IPS DF 4.7 (cell line): ENCODE measurements at regions not wholly inside any gene's neighbourhood (a gene's known extent, or its start where the extent isn't known, plus 50 kb on each side); places are given as distances from the start of the nearest gene placed in this dataset.
"Not testable (repeated sequence)": the region's sequence is repeated elsewhere in the genome, so short reads cannot be mapped to it uniquely, and the experiment has no call there.

Source experiments
- DNase-seq: peaks from one replicate; pipeline ENCODE4 v3.0.0-alpha.2; 2013; ENCODE audit warnings: low spot score; ENCODE audit errors: extremely low read depth

DNA sequence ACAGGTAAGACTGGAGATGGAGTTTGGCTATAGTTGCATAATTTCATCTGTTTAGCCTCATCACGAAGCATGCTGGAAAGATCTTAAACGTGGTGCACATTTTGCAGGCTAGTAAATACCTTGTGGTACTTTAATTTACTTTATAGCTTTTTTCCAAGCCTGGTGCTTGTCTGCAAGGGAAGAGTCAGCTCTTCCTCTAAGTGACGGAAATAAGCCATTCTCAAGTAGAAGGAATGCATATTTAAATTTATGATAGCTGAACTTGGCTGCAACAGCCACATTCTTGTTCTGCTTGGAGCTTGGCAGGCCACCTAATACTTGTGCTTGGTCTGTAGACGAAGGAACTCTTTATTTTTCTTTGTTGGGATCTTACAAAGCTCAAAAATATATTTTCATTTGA, 188.0 kb upstream of the PIK3R1 start:
- DNase-seq: no peak

DNA sequence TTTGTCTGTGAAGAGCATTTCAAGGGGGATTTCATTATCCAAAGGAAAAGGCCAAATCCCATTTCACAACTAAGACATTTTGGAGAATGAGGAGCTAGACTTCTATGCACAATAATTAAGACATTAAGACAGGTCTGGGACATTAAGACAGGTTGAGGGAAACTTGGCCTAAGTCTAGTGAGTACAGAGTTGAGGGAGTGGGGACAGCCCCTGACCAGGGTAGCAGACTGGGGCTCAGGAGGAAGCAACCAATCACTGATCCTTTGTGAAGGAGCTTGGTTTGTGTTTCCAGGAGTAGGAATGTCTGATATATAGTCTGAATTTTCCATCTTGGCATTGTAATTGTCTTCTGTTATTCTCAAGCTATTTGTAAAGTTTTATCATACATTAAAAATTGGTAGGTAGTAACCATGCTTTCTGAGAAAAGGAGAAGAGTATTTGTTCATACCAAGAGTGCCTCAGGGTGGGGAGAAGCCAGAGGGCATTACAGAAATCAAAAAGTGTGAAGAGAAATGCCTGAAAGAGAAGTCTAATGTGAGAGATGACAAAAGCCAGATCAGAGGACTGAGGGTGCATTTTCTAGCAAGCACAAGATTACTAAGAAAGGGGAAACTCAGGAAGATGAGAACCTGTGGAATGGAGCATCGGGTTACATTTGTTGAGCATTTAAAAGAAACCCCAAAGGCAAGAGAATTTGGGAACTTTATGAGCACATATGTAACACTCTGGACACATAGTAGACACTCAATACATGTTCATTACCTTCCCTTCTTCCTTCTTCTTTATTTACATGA, 189.3 kb upstream of the PIK3R1 start:
- DNase-seq: no peak

DNA sequence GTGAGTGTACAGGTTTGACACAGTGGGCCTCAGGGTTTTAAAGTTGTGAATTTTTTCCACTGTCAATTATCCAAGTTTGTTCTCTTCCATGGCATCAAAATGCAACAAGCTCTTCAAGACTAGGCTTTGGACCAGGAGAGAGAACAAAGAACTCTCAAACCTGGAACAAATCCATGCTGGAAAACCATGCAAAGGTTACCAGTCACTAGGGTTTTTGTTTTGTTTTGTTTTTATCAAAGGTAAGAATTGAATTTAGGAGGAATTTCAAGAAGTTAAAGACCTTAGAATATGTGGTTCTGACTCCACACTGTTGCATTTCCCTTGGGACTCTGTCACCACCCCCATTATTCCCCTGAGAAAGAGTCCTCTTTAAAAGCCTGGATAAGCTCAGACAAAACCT, 191.1 kb upstream of the PIK3R1 start:
- DNase-seq: no peak

DNA sequence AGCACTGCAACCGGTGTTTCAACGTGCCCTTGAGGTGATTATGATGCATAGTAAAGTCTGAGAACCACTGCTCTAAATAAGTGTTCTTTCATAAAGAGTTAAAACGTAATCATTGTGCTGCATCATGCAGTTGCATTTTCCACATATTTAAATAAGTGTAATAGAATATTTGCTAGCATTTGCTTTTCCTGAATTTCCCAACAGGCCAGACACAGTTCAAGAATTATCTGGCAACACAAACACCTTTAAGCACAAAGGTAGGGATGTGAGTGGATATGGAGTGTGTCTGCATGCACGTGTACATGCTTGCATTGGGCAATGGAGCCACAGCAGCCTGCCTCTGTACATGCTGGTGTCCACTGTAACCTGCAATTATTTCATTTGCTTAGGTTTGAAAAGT, 193.6 kb upstream of the PIK3R1 start:
- DNase-seq: no peak

DNA sequence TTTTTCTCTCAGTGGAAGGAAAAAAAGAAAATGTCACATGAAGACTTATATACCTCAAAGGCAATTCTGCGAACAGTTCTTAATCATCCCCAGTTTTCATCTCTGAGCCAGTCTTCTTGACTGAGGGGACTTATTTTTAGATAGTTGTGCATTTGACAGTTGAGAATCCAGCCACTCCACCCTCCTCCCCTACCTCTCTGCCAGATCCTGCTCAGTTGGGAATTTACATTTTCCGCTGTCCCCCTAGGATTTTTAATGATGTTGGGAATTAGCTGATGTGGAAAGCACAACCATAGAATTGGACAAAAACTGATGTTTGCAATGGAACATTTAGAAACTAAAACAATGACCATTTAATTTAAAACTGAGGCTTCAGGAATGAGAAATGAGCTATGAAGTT, 194.3 kb upstream of the PIK3R1 start:
- no peak for DNase-seq

DNA sequence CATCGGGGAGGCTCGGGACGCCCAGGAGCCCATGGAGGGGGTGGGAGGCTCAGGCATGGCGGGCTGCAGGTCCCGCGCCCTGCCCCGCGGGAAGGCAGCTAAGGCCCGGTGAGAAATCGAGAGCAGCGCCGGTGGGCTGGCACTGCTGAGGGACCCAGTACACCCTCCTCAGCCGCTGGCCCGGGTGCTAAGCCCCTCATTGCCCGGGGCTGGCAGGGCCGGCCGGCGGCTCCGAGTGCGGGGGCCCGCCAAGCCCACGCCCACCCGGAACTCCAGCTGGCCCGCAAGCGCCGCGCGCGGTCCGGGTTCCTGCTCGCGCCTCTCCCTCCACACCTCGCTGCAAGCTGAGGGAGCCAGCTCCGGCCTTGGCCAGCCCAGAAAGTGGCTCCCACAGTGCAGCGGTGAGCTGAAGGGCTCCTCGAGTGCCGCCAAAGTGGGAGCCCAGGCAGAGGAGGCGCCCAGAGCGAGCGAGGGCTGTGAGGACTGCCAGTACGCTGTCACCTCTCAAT, 195.0 kb upstream of the PIK3R1 start:
- DNase-seq: not testable (repeated sequence)

DNA sequence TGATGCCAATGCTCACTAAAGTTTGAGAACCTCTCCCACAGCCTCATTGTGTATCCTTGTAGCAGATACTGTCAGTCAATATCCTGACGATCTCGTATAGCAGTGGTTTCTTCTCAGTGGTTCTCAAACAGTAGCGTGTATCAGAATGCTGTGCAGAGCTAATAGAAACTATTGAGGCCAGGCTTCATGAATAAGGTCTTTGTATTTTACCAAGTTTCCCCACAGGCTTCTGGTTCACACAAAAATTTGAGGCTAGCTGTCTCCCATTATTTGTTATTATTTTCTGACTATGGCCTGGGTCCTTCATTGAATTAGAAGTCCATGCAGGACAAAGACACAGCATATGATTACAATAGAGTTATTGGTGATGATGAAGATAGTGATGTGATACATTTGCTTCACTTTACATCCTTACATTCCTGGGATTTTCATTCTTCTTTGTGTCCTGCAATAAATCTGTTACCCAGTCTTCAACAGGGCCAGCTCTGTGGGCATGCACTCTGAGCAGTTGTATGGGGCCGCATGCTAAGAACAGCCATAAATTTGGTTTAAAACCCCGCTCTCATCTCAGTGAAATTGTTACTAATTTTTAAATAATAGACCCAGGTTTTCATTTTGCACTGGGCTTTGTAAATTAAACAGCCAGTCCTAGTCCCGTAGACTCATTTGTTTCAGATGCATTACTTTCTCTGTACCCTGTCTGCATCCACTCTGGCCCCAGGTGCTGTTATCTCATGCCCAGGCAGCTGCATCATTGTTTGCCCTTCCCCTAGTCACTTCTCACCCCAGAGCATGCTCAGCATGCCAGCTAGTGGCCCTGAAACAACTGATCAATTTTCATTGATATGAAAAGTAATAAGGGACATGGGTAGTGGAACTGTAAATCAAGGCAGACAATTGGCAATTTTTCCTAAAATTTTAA, 199.9 kb upstream of the PIK3R1 start:
- no peak for DNase-seq

DNA sequence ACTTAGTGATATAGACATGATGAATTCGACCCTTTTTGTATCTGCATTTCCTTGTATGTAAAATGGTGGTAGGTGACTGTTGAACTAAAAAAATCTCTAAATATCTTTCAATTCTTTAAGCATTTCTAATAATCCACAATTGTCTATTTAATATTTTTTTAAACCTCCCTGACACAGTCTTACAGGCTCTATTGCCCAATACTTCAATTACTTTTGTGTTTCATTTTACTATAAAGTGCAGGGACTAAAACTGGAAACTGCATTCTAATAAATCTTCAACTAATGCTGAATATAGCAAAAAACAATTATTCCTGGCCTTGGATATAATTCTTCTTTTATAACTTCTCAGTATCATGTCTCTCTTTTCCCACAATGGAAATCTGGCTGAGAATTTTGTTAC, 202.7 kb upstream of the PIK3R1 start:
- no peak for DNase-seq

DNA sequence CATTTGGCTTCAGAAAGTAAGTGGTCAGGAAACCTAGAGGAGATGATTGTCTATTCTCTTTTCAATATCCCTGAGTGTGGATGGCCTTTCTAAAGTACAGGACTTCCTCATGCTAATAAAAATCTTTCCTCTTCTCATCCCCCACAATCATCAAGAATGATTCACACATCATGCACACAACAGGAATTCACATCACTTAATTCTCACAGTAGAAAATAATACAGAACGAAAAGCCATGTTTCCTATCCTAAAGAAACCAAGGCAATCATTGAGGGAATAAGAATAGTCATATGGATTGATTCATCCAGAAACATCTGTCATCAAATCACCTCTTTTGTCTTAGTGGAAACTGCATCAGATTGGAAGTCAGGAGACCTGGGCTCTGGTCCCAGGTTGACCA, 203.1 kb upstream of the PIK3R1 start:
- DNase-seq: no peak

DNA sequence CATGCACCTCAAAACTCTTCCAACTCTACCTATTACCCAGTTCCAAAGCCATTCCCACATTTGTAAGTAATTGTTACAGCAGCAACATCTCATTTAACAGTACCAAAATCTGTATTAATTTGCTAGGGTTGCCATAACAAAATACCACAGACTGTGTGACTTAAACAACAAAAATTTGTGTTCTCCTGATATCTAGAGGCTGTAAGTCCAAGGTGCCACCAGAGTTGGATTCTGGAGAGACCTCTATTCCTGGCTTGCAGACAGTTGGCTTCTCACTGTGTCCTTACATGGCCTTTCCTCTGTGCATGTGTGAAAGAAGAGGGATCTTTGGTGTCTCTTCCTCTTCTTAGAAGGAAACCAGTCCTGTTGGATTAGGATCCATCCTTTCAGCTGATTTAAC, 203.8 kb upstream of the PIK3R1 start:
- DNase-seq: no peak

DNA sequence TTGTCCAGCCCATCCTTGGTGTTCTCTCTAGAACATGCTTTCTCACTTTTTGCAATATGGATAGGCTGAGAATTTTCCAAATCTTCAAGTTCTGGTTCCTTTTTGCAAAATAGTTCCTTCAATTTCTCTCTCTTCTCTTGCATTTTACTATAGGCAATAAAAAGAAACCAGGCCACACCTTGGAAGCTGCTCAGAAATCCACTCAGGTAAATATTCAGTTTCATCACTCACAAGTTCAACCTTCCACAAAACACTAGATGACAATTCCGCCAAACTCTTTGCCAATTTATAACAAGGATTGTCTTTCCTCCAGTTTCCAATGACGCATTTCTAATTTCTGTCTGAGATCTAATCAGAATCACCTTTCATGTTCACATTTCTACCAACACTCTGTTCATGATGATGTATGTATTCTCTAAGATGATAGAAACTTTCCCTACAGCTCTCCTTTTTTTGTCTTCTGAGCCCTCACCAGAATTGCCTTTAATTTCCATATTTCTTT, 204.2 kb upstream of the PIK3R1 start:
- no peak for DNase-seq

DNA sequence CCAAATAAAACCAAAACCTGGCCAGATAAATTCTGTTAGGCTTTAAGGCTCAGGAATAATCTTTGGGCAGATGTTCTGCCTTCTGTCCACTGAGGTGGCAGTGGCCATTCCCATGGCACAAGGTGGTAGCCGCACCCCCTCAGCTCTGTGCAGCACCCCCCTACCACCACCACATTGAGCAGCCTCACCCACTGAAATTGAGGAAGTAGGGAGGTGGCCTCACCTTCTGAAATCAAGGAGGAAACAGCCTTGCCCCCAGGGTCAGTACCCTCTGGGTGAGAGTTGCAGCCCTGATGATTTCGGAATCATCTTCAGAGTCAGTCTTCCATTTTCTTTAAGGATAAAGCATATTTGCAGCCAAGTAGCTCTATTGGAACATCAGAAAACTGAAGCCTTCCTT, 204.8 kb upstream of the PIK3R1 start:
- DNase-seq: no peak

DNA sequence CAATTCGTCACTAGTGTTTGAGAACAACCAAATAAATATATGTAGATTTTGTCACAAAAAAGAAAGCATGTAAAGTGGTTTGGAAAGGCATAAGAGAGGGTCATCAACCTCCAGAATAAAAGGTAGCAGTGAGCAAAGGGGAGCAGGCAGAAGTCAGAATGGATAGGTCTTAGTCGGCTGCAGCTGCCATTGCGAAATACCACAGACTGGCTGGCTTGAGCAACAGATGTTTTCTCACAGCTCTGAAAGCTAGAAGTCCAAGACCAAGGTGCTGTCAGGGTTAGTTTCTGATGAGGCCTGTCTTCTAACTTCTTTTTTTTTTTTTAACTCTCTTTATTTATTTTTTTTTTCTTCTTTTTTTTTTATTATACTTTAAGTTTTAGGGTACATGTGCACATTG, 208.1 kb upstream of the PIK3R1 start:
- no peak for DNase-seq

DNA sequence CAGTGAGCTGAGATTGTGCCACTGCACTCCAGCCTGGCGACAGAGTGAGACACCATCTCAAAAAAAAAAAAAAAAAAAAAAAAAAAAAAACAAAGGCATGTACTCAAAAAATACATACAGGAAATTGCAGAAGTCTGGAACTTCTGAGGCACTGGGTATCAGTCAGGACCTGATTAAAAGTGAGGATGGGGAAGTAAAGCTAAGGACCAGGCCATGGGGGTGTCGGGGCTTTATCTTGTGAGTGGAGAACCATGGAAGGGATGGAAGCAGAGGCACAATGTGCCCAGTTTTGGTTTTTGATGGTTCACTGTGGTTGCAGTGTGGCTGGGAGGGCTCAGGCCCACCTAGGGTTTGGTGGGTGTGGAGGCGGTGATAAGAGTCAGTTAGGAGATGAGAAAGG, 212.7 kb upstream of the PIK3R1 start:
- DNase-seq: no peak

DNA sequence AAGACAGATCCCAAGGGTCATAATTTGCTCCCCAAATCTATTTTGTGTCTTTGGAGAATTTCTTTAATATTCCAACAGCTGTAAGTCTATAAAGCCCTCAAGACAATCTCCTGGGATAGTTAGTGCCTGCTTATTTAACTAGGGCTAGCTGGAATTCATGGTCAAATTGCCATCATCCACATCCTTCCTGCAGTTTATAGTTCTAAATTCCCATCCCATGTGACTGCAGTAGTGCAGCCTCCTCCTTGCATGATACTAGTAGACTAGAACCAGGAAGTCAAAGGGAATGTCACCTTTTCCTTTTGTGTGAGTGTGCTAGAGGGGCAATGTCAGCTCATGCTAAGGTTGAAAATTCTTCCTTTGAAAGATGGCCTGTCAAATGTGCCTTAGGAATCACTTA, 214.8 kb upstream of the PIK3R1 start:
- DNase-seq: no peak

DNA sequence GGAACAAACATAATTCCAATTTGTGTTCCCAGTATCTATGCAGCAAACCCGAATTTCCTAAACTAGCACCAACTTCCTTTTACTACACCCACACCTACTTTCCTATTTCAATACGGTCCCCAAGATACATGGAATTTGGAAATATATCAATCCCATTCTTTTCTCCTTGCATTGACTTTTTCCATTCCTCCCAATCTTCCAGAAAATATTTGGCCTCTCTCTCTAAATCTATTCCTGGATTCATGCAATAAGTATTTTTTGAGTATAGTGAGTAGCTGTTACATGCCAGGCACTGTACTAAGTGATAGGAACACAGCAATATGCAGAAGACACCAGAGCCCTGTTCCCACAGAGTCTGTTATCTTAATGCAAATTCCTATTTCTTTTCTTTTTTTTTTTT, 216.2 kb upstream of the PIK3R1 start:
- DNase-seq: no peak

DNA sequence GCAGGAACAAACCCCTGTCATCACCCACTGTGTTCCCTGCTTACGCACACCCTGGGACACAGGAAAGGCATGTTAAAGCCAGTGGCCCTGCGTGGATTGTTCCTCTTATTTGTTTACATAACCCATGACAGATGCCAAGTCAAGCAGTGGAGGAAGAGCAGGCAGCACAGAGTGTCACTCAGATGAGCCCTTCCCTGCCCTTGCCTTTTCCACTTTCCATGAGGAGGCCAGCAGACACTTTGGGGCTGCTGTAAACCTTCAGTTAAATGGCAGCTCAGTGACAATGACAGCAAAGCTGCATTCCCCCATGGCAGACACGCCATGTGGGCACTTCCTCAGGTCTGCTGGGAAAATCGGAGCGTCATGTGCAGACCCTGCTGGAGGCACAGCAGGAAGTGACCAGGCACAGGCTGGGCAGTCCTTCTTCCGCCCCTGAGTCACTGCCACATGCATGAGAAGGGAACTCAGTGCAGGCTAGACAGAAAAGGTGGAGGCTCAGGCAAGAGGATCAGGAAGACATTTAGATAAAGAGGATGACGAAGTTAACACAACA, 216.8 kb upstream of the PIK3R1 start:
- no peak for DNase-seq

DNA sequence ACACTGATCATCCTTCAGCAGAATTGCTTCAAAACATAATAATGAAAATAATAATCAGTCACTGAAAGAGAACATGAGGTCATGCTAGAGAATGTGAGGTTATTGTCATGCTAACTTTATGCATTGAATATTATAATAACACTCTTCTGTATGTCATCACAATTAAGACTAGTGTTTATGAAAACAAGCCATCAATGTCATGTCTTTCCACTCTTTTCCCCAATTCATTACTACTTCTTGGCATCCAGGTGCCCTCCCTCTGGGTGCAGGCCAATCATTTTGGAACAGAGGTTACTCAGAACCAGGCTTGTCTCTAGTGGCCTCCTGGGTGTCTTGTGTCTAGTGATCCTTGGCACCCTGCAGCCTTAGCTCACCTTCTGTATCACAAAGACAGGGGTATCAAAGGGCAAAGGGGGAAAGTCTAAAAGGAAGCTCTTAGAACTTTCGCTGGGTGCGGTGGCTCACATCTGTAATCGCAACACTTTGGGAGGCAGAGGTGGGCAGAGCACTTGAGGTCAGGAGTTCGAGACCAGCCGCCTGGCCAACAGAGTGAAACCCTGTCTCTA, 217.6 kb upstream of the PIK3R1 start:
- no peak for DNase-seq

DNA sequence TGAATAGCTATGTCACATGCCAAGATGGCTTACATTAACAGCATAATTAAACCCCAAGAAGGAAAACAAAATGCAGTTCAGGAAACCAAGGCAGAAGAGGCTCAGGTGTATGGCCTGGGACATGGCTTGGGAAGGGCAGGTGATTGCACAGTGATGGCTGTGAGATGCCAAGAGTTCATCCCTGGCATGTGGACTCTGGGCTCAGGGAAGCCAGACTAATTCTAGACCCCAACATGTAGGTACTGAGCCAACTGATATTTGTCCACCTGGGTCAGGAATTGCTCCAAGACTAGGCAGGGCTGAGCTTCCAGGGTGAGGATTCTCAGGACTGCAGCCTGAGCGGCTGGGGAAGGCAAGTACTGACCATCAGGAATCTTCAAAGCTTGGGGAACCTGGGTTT, 218.4 kb upstream of the PIK3R1 start:
- no peak for DNase-seq

DNA sequence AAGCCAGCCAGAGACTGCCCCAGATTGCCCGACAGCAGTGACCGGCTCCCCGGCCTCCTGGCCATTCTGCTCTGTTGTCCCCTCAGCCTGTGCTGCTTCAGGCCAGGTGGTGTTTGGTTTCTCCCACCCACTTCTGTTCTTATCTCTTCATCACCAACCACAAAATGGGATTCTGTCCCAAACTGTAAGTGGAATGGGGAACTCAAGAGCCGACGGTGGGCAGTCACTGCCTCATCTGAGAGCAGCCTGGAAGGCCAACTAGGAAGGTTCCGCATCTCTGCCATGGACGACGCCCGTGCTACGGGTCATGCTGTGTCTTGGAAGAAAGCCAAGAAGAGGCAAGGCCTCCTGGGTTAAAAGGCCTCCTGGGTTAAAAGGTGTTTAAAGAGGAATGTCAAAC, 219.0 kb upstream of the PIK3R1 start:
- DNase-seq: no peak

DNA sequence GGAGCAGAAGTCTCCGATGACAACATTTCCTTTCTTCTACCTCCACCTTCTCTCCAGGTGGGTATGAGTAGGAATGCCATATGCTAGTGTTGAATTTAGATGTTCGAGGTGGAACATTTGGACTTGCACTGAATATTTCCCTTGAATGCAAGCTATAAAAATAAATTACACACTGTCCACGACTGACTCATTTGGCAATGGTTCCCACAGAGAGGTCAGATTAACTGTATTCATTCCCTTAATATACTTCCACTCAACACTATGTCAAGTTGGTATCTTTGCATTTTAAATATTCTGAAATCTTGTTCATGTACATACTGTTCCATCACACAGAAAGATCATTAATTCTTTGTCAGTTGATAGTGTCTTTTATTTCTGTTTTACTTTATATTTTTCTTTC, 222.6 kb upstream of the PIK3R1 start:
- no peak for DNase-seq

DNA sequence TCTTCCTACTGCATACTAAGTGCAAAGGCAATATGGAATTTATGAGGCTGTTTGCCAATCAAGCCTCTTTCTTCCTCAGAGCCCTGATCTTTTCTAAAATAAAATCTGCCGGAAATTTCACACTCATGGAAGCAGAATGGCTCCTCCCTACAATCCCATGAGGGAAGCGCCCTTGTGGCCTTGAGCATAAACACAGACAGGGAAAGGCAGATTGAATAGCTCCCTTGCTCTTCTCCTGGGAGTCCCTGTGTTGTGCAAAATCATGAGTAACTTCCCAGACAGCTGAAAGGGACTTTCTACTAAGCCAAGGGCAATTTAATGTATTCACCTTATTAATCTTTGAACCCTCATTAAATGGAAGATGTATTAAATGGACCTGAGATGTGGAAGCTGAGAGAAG, 226.1 kb upstream of the PIK3R1 start:
- no peak for DNase-seq
